ENCODE measurements at regions not wholly inside any gene's neighbourhood (a gene's known extent, or its start where the extent isn't known, plus 50 kb on each side); places are given as distances from the start of the nearest gene placed in this dataset.

GRCh38 chr6:14622085-14622484 lies 504.5 kb downstream of the CD83 start:
- TF ChIP-seq, protein P1, sequence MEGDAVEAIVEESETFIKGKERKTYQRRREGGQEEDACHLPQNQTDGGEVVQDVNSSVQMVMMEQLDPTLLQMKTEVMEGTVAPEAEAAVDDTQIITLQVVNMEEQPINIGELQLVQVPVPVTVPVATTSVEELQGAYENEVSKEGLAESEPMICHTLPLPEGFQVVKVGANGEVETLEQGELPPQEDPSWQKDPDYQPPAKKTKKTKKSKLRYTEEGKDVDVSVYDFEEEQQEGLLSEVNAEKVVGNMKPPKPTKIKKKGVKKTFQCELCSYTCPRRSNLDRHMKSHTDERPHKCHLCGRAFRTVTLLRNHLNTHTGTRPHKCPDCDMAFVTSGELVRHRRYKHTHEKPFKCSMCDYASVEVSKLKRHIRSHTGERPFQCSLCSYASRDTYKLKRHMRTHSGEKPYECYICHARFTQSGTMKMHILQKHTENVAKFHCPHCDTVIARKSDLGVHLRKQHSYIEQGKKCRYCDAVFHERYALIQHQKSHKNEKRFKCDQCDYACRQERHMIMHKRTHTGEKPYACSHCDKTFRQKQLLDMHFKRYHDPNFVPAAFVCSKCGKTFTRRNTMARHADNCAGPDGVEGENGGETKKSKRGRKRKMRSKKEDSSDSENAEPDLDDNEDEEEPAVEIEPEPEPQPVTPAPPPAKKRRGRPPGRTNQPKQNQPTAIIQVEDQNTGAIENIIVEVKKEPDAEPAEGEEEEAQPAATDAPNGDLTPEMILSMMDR (IDR thresholded peaks at IDR 0.05; ENCODE audit: insufficient read depth, low read depth, low read length): no peak
- TF ChIP-seq EZH2 (IDR thresholded peaks at IDR 0.05; ENCODE audit: insufficient read depth, low read length): no peak
